ENCODE measurements at regions not wholly inside any gene's neighbourhood (a gene's known extent, or its start where the extent isn't known, plus 50 kb on each side); places are given as distances from the start of the nearest gene placed in this dataset.

GRCh38 chr12:89230376-89231315 lies 121.7 kb downstream of the DUSP6 start:
- Histone ChIP-seq H2AFZ (ENCODE audit: low read length) (no peak overlapping the region), H4K20me1 (ENCODE audit: low read length) (no peaks in the 10 kb centered on the region), H3K79me2 (ENCODE audit: low read length) (no peaks in the 10 kb centered on the region), H3K4me2 (ENCODE audit: low read length) (no peak overlapping the region), H3K27ac (ENCODE audit: low read length) (no peak overlapping the region), H3K9ac (ENCODE audit: low read length) (no peak overlapping the region), H3F3A (ENCODE audit: low read length, unreplicated experiment) (no peaks in the 10 kb centered on the region), H3K4me3 (ENCODE audit: low read length) (no peak overlapping the region), H3K27me3 (ENCODE audit: low read length) (no peaks in the 10 kb centered on the region), H3K9me3 (ENCODE audit: low read length) (no peaks in the 10 kb centered on the region), H3K9me2 (replicated peaks; ENCODE audit: low read length) (no peaks in the 10 kb centered on the region), H3K4me1 (ENCODE audit: insufficient read depth, low read length) (peaks cover 28% of the 10 kb centered on the region), H3K36me3 (ENCODE audit: low read depth, low read length) (no peaks in the 10 kb centered on the region)
- intact Hi-C loops (cut with micrococcal nuclease) = no loop called here
- ChIA-PET POLR2A (ENCODE audit: unreplicated experiment) (no interaction called here), CTCF (no interaction called here)
- TF ChIP-seq CTCF (conservative IDR thresholded peaks at IDR 0.05; ENCODE audit: low read depth, low read length) (no peak), EZH2 (IDR thresholded peaks at IDR 0.05; ENCODE audit: low read length, unreplicated experiment) (no peak), EZH2phosphoT487 (IDR thresholded peaks at IDR 0.05; ENCODE audit: borderline replicate concordance, low read length) (no peak)
- DNase-seq (no peak), ATAC-seq (no peak)
- no TSS peak for BruUV-seq (replicated peaks)

- no peaks in the 10 kb centered on the region for H3K9me2 ChIP-seq (replicated peaks; ENCODE audit: low read length)
- no peak overlapping the region for H2AFZ ChIP-seq (ENCODE audit: low read length)
- no peak for DNase-seq
- peaks cover 40% of the 10 kb centered on the region for H3K4me1 ChIP-seq (ENCODE audit: insufficient read depth, low read length)
- no peaks in the 10 kb centered on the region for H3K9me3 ChIP-seq (ENCODE audit: low read length)
- H3K4me2 ChIP-seq (ENCODE audit: low read length) = no peak overlapping the region
- no peaks in the 10 kb centered on the region for H3K27me3 ChIP-seq (ENCODE audit: low read length)
- ATAC-seq = no peak
- H3F3A ChIP-seq (ENCODE audit: low read length, unreplicated experiment) = peaks cover 6% of the 10 kb centered on the region
- H3K9ac ChIP-seq (ENCODE audit: low read length) = no peak overlapping the region
- no TSS peak for BruUV-seq (replicated peaks)
- no peaks in the 10 kb centered on the region for H3K79me2 ChIP-seq (ENCODE audit: low read length)
- intact Hi-C loops (cut with micrococcal nuclease) = loop anchor here (5.0 to 10.0 kb wide), 2 partner anchors 176 to 296 kb away; partner anchors contain the start of genes GALNT4 and POC1B
- ChIA-PET POLR2A (ENCODE audit: unreplicated experiment) (no interaction called here), CTCF (no interaction called here)
- TF ChIP-seq CTCF (conservative IDR thresholded peaks at IDR 0.05; ENCODE audit: low read depth, low read length) (no peak), EZH2 (IDR thresholded peaks at IDR 0.05; ENCODE audit: low read length, unreplicated experiment) (no peak), EZH2phosphoT487 (IDR thresholded peaks at IDR 0.05; ENCODE audit: borderline replicate concordance, low read length) (no peak)
- no peaks in the 10 kb centered on the region for H3K36me3 ChIP-seq (ENCODE audit: low read depth, low read length)
- no peak overlapping the region for H3K4me3 ChIP-seq (ENCODE audit: low read length)
- H4K20me1 ChIP-seq (ENCODE audit: low read length) = no peaks in the 10 kb centered on the region
- no peak overlapping the region for H3K27ac ChIP-seq (ENCODE audit: low read length)
Observed at GRCh38 chr12:89228491-89228890, 123.8 kb downstream of the DUSP6 start.

GRCh38 chr12:89227774-89228173 lies 124.5 kb downstream of the DUSP6 start:
- Histone ChIP-seq H3K4me3 (ENCODE audit: low read length) (no peak overlapping the region), H3F3A (ENCODE audit: low read length, unreplicated experiment) (peaks cover 6% of the 10 kb centered on the region), H3K79me2 (ENCODE audit: low read length) (no peaks in the 10 kb centered on the region), H3K27ac (ENCODE audit: low read length) (no peak overlapping the region), H3K27me3 (ENCODE audit: low read length) (no peaks in the 10 kb centered on the region), H3K9ac (ENCODE audit: low read length) (no peak overlapping the region), H2AFZ (ENCODE audit: low read length) (no peak overlapping the region), H3K9me2 (replicated peaks; ENCODE audit: low read length) (no peaks in the 10 kb centered on the region), H3K36me3 (ENCODE audit: low read depth, low read length) (no peaks in the 10 kb centered on the region), H3K9me3 (ENCODE audit: low read length) (no peaks in the 10 kb centered on the region), H4K20me1 (ENCODE audit: low read length) (no peaks in the 10 kb centered on the region), H3K4me2 (ENCODE audit: low read length) (no peak overlapping the region), H3K4me1 (ENCODE audit: insufficient read depth, low read length) (peaks cover 40% of the 10 kb centered on the region)
- ATAC-seq (no peak), DNase-seq (no peak)
- CTCF ChIA-PET = interaction anchor here (0.6 to 0.7 kb wide), 2 partner anchors 11 to 126 kb away, joined by 3 read pairs; no protein-coding TSS in a partner anchor
- no TSS peak for BruUV-seq (replicated peaks)
- POLR2A ChIA-PET (ENCODE audit: unreplicated experiment) = interaction anchor here (0.7 kb wide), 1 partner anchor 675 kb away, joined by 6 read pairs; no protein-coding TSS in a partner anchor
- TF ChIP-seq EZH2 (IDR thresholded peaks at IDR 0.05; ENCODE audit: low read length, unreplicated experiment) = no peak
- TF ChIP-seq CTCF (conservative IDR thresholded peaks at IDR 0.05; ENCODE audit: low read depth, low read length) = no peak
- TF ChIP-seq EZH2phosphoT487 (IDR thresholded peaks at IDR 0.05; ENCODE audit: borderline replicate concordance, low read length) = no peak
- intact Hi-C loops (cut with micrococcal nuclease) = loop anchor here (2.0 to 10.0 kb wide), 3 partner anchors 119 to 297 kb away; partner anchors contain the start of genes GALNT4 and POC1B
